K562 (cell line): ENCODE measurements at regions not wholly inside any gene's neighbourhood (a gene's known extent, or its start where the extent isn't known, plus 50 kb on each side); places are given as distances from the start of the nearest gene placed in this dataset.

Experiments
- ATAC-seq: fragments of 200-7000 bp; cut with Tn5 transposase; 3 replicates; pipeline ENCODE4 v1.9.1; 2020; ENCODE audit warnings: moderate library complexity
- BruUV-seq: library from RNA; stranded (reverse); fragments of 400-500 nt; replicated peaks from 2 replicates; lab custom pipeline; 2021; lab: Mats Ljungman, UMichigan
- CTCF ChIA-PET: fragments of 300-600 bp; formaldehyde crosslinking; extraction: SDS; loops from one replicate; lab custom pipeline; 2021; ENCODE audit warnings: low intra/inter-chr PET ratio; lab: Yijun Ruan, JAX
- POLR2A ChIA-PET: fragments of 300-600, 350-650 bp; sonication (Branson Sonifier 250); formaldehyde crosslinking; extraction: SDS; loops from one replicate; lab custom pipeline; 2021; ENCODE audit warnings: antibody characterized with exemption, inconsistent platforms; lab: Yijun Ruan, JAX
- DNase-seq, 4 experiments: peaks; one replicate each; pipeline versions ENCODE4 v3.0.0 to v3.0.0-alpha.2; 2011 to 2018; ENCODE audit warnings: low spot score in 3 of 4, mixed read lengths in 3 of 4; ENCODE audit errors: extremely low read depth in 1 of 4
- FAIRE-seq: peaks from 2 replicates; lab custom pipeline; 2011; peaks lifted over from hg19 to GRCh38; lab: Jason Lieb, UNC
- H2AFZ ChIP-seq: 2 replicates; pipeline ENCODE4 v1.6.0; 2011; ENCODE audit warnings: low read depth, low read length, control low read depth, inconsistent platforms
- H3K27ac ChIP-seq: fragments of 200-600 bp; 3 replicates; pipeline ENCODE4 v1.8.0; 2011; ENCODE audit warnings: low read depth, mild to moderate bottlenecking, control low read depth, inconsistent platforms, low read length, moderate library complexity, mixed read lengths; ENCODE audit errors: extremely low read depth
- H3K27me3 ChIP-seq, 2 experiments: fragments of 300-600 bp in 1 of 2; 2 replicates in 1 of 2; 3 replicates in 1 of 2; pipeline versions ENCODE4 v1.6.0 to v1.8.0; 2011; ENCODE audit warnings: inconsistent platforms in 2 of 2, low read length in 2 of 2, mild to moderate bottlenecking in 1 of 2, mixed read lengths in 1 of 2, moderate library complexity in 1 of 2; ENCODE audit not compliant: control insufficient read depth in 2 of 2, insufficient read depth in 2 of 2
- H3K36me3 ChIP-seq: fragments of 300-600 bp; 3 replicates; pipeline ENCODE4 v1.8.0; 2011; ENCODE audit warnings: mild to moderate bottlenecking, low read length, inconsistent platforms; ENCODE audit not compliant: control insufficient read depth, insufficient read depth
- H3K4me1 ChIP-seq, 2 experiments: fragments of 200-600 bp in 1 of 2; replicated peaks in 1 of 2; 2 replicates in 1 of 2; 3 replicates in 1 of 2; pipeline versions ENCODE4 v1.5.1 to v1.8.0; 2011; ENCODE audit warnings: inconsistent platforms in 2 of 2, low read length in 2 of 2, mild to moderate bottlenecking in 1 of 2, mixed read lengths in 1 of 2, moderate library complexity in 1 of 2; ENCODE audit not compliant: control insufficient read depth in 2 of 2, insufficient read depth in 2 of 2
- H3K4me2 ChIP-seq: 2 replicates; pipeline ENCODE4 v1.6.1; 2011; ENCODE audit warnings: low read length, control low read depth, inconsistent platforms, mixed read lengths; ENCODE audit not compliant: insufficient read depth
- H3K4me3 ChIP-seq: fragments of 200-600 bp; sonication (generic), shearing (Covaris generic); 2 replicates; pipeline ENCODE4 v1.5.1; 2016; ENCODE audit warnings: control low read depth, inconsistent platforms
- H3K79me2 ChIP-seq: fragments of 200-600 bp; 3 replicates; pipeline ENCODE4 v1.8.0; 2011; ENCODE audit warnings: low read length, inconsistent platforms; ENCODE audit not compliant: control insufficient read depth, insufficient read depth
- H3K9ac ChIP-seq, 2 experiments: 2 replicates each; pipeline versions ENCODE4 v1.6.0 to v1.6.1; 2011; ENCODE audit warnings: low read depth in 2 of 2, low read length in 2 of 2, control low read depth in 1 of 2, inconsistent platforms in 1 of 2, mild to moderate bottlenecking in 1 of 2, mixed read lengths in 1 of 2; ENCODE audit not compliant: insufficient read depth in 1 of 2
- H3K9me1 ChIP-seq: one replicate; pipeline ENCODE4 v1.6.0; 2011; ENCODE audit warnings: inconsistent platforms, mild to moderate bottlenecking, low read length, moderate library complexity; ENCODE audit not compliant: control insufficient read depth, insufficient read depth
- H3K9me3 ChIP-seq: replicated peaks from 2 replicates; pipeline ENCODE4 v1.5.1; 2011; ENCODE audit warnings: low read depth, low read length, inconsistent platforms; ENCODE audit not compliant: control insufficient read depth, insufficient read depth
- H4K20me1 ChIP-seq: replicated peaks from 2 replicates; pipeline ENCODE4 v1.6.1; 2011; ENCODE audit warnings: low read length, inconsistent platforms, mixed read lengths; ENCODE audit not compliant: control insufficient read depth, insufficient read depth
- BMI1 ChIP-seq: fragments of 150-350 bp; IDR thresholded peaks from 2 replicates; pipeline ENCODE4 v1.6.1; 2014; ENCODE audit warnings: low read length
- IFI16 ChIP-seq: fragments of 250-450 bp; sonication (Bioruptor Pico); IDR thresholded peaks from 2 replicates; pipeline ENCODE4 v2.1.2; 2022; ENCODE audit warnings: mild to moderate bottlenecking, inconsistent platforms
- PHB ChIP-seq: fragments of 250-450 bp; sonication (Bioruptor Pico); IDR thresholded peaks from 2 replicates; pipeline ENCODE4 v1.5.0; 2021
- SIN3B ChIP-seq: fragments of 450-650 bp; IDR thresholded peaks from 2 replicates; pipeline ENCODE4 v1.6.1; 2017; ENCODE audit warnings: low read depth, mild to moderate bottlenecking, moderate library complexity
- TCF3 ChIP-seq: sonication (generic); formaldehyde crosslinking; IDR thresholded peaks from 2 replicates; pipeline ENCODE4 v1.4.0; 2020; ENCODE audit warnings: mild to moderate bottlenecking, missing genetic modification reagents
- ZBED1 ChIP-seq: IDR thresholded peaks from 2 replicates; pipeline ENCODE4 v1.6.1; 2014
- ZNF239 ChIP-seq: fragments of 250-450 bp; sonication (Bioruptor Pico); IDR thresholded peaks from 2 replicates; pipeline ENCODE4 v1.4.0; 2020; ENCODE audit warnings: mild to moderate bottlenecking
- ZNF444 ChIP-seq: fragments of 250-450 bp; sonication (Bioruptor Pico); IDR thresholded peaks from 2 replicates; pipeline ENCODE4 v1.4.0; 2020; ENCODE audit warnings: mild to moderate bottlenecking, moderate library complexity
- ZNF609 ChIP-seq: sonication (generic); formaldehyde crosslinking; IDR thresholded peaks from 2 replicates; pipeline ENCODE4 v1.8.1; 2023; ENCODE audit warnings: missing genetic modification reagents, mild to moderate bottlenecking, borderline replicate concordance
- ZSCAN29 ChIP-seq: fragments of 450-650 bp; IDR thresholded peaks from 2 replicates; pipeline ENCODE4 v1.6.1; 2017
- WGBS: fragments of 100-300 bp; shearing (Covaris generic); methylation state at CpG from one replicate; pipeline ENCODE4 v1.1.6; 2016; ENCODE audit warnings: low coverage, mixed read lengths; ENCODE audit not compliant: insufficient coverage; ENCODE audit errors: missing lambda C conversion rate; 5-methylcytosine and 5-hydroxymethylcytosine counted together
- in situ Hi-C: fragments of 300-500 bp; cut with MboI; formaldehyde crosslinking; loops from 4 replicates; pipeline ENCODE4 v1.15.0; 2018; ENCODE audit warnings: inconsistent platforms, mixed read lengths
- intact Hi-C: fragments of 100-400 bp; cut with micrococcal nuclease; formaldehyde crosslinking; loops from 2 replicates; pipeline ENCODE4 v1.14.2; 2022
- TF ChIP-seq, protein P1 (sequence below): sonication (generic); formaldehyde crosslinking; IDR thresholded peaks from 2 replicates; pipeline ENCODE4 v1.8.0; 2022; ENCODE audit warnings: missing genetic modification reagents, mild to moderate bottlenecking, borderline replicate concordance
- TF ChIP-seq, protein P2 (sequence below), 2 experiments: fragments of 450-650 bp; IDR thresholded peaks; 2 replicates each; pipeline ENCODE4 v1.6.1; 2018; ENCODE audit warnings: mild to moderate bottlenecking in 2 of 2, low read depth in 1 of 2; ENCODE audit not compliant: partially characterized antibody in 2 of 2

GRCh38 chr2:125313806-125314205 is 1288.7 kb downstream of the CNTNAP5 start:
- H3K9me3 ChIP-seq, result no peaks in the 10 kb centered on the region; the same call in 1 of the 2 replicates
- in situ Hi-C loops, result no loop called here
- no peak overlapping the region for H3K4me2 ChIP-seq
- no peak overlapping the region for H2AFZ ChIP-seq
- no peak overlapping the region for H3K9ac ChIP-seq
- TF ChIP-seq TCF3 (CRISPR knock-in tag) (no peak), ZNF609 (no peak), ZNF444 (CRISPR knock-in tag) (no peak), IFI16 (CRISPR knock-in tag) (no peak), BMI1 (no peak), PHB (no peak), SIN3B (no peak), ZNF239 (no peak), ZBED1 (no peak), ZSCAN29 (no peak)
- TF ChIP-seq, protein P1, sequence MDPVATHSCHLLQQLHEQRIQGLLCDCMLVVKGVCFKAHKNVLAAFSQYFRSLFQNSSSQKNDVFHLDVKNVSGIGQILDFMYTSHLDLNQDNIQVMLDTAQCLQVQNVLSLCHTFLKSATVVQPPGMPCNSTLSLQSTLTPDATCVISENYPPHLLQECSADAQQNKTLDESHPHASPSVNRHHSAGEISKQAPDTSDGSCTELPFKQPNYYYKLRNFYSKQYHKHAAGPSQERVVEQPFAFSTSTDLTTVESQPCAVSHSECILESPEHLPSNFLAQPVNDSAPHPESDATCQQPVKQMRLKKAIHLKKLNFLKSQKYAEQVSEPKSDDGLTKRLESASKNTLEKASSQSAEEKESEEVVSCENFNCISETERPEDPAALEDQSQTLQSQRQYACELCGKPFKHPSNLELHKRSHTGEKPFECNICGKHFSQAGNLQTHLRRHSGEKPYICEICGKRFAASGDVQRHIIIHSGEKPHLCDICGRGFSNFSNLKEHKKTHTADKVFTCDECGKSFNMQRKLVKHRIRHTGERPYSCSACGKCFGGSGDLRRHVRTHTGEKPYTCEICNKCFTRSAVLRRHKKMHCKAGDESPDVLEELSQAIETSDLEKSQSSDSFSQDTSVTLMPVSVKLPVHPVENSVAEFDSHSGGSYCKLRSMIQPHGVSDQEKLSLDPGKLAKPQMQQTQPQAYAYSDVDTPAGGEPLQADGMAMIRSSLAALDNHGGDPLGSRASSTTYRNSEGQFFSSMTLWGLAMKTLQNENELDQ (CRISPR knock-in tag), result no peak
- TF ChIP-seq, protein P2, sequence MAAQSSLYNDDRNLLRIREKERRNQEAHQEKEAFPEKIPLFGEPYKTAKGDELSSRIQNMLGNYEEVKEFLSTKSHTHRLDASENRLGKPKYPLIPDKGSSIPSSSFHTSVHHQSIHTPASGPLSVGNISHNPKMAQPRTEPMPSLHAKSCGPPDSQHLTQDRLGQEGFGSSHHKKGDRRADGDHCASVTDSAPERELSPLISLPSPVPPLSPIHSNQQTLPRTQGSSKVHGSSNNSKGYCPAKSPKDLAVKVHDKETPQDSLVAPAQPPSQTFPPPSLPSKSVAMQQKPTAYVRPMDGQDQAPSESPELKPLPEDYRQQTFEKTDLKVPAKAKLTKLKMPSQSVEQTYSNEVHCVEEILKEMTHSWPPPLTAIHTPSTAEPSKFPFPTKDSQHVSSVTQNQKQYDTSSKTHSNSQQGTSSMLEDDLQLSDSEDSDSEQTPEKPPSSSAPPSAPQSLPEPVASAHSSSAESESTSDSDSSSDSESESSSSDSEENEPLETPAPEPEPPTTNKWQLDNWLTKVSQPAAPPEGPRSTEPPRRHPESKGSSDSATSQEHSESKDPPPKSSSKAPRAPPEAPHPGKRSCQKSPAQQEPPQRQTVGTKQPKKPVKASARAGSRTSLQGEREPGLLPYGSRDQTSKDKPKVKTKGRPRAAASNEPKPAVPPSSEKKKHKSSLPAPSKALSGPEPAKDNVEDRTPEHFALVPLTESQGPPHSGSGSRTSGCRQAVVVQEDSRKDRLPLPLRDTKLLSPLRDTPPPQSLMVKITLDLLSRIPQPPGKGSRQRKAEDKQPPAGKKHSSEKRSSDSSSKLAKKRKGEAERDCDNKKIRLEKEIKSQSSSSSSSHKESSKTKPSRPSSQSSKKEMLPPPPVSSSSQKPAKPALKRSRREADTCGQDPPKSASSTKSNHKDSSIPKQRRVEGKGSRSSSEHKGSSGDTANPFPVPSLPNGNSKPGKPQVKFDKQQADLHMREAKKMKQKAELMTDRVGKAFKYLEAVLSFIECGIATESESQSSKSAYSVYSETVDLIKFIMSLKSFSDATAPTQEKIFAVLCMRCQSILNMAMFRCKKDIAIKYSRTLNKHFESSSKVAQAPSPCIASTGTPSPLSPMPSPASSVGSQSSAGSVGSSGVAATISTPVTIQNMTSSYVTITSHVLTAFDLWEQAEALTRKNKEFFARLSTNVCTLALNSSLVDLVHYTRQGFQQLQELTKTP (IDR thresholded peaks at IDR 0.05; ENCODE audit: low read depth in 1 of 2, partially characterized antibody in 2 of 2), result no peak
- H3K36me3 ChIP-seq, result no peaks in the 10 kb centered on the region
- ATAC-seq (no peak), FAIRE-seq (no peak), DNase-seq (no peak)
- no peaks in the 10 kb centered on the region for H3K27me3 ChIP-seq
- no peaks in the 10 kb centered on the region for H3K79me2 ChIP-seq
- CTCF ChIA-PET, result no interaction called here
- no peaks in the 10 kb centered on the region for H4K20me1 ChIP-seq
- no peaks in the 10 kb centered on the region for H3K9me1 ChIP-seq
- no peak overlapping the region for H3K27ac ChIP-seq
- BruUV-seq, result no TSS peak
- intact Hi-C loops, result no loop called here
- POLR2A ChIA-PET, result no interaction called here
- WGBS, result 0% methylated on average over 1 of the region's 1 CpG
- no peak overlapping the region for H3K4me3 ChIP-seq
- H3K4me1 ChIP-seq, result no peaks in the 10 kb centered on the region
